HL-60 (cell line): ENCODE measurements at regions not wholly inside any gene's neighbourhood (a gene's known extent, or its start where the extent isn't known, plus 50 kb on each side); places are given as distances from the start of the nearest gene placed in this dataset.

ENCODE experiments used
- CTCF ChIP-seq: IDR thresholded peaks from one replicate; pipeline ENCODE4 v1.5.1; 2011; ENCODE audit warnings: low read length, control low read depth, inconsistent platforms; ENCODE audit not compliant: insufficient read depth
- GABPA ChIP-seq: IDR thresholded peaks from 2 replicates; pipeline ENCODE4 v1.6.1; 2012; ENCODE audit warnings: low read depth
- POLR2AphosphoS5 ChIP-seq: IDR thresholded peaks from 2 replicates; pipeline ENCODE4 v1.6.1; 2012; ENCODE audit warnings: low read depth
- REST ChIP-seq: IDR thresholded peaks from 2 replicates; pipeline ENCODE4 v1.6.1; 2012; ENCODE audit warnings: low read depth; ENCODE audit not compliant: insufficient replicate concordance
- SPI1 ChIP-seq: IDR thresholded peaks from 2 replicates; pipeline ENCODE4 v1.6.1; 2012; ENCODE audit warnings: low read depth, mild to moderate bottlenecking, borderline replicate concordance

GRCh38 chr6:25028328-25028727 lies 92.6 kb upstream of the RIPOR2 start:
- TF ChIP-seq CTCF (no peak), POLR2AphosphoS5 (no peak), REST (no peak), GABPA (no peak), SPI1 (no peak)
